T-helper 2 cell treated with Interferon-gamma antibody and Interleukin-4, amounts not matched to agents 5 μg/mL and 100 μg/mL, for 36 hours (primary cell): ENCODE measurements at regions not wholly inside any gene's neighbourhood (a gene's known extent, or its start where the extent isn't known, plus 50 kb on each side); places are given as distances from the start of the nearest gene placed in this dataset.

Experiments used
- DNase-seq: peaks from one replicate; pipeline ENCODE4 v3.0.0; 2021; ENCODE audit warnings: low spot score
- H3K27ac Mint-ChIP-seq: one replicate; pipeline ENCODE4 v1.8.0; 2021; ENCODE audit warnings: mild to moderate bottlenecking, mixed read lengths
- H3K27me3 Mint-ChIP-seq: one replicate; pipeline ENCODE4 v1.8.0; 2021; ENCODE audit warnings: low read depth, mixed read lengths
- H3K36me3 Mint-ChIP-seq: one replicate; pipeline ENCODE4 v1.8.0; 2021; ENCODE audit warnings: low read depth, mixed read lengths
- H3K4me1 Mint-ChIP-seq: one replicate; pipeline ENCODE4 v1.8.0; 2021; ENCODE audit warnings: low read depth, mixed read lengths
- H3K4me3 Mint-ChIP-seq: one replicate; pipeline ENCODE4 v1.8.0; 2022; ENCODE audit warnings: mild to moderate bottlenecking, moderate library complexity, mixed read lengths
- H3K9me3 Mint-ChIP-seq: one replicate; pipeline ENCODE4 v1.8.0; 2021; ENCODE audit warnings: mixed read lengths

DNA sequence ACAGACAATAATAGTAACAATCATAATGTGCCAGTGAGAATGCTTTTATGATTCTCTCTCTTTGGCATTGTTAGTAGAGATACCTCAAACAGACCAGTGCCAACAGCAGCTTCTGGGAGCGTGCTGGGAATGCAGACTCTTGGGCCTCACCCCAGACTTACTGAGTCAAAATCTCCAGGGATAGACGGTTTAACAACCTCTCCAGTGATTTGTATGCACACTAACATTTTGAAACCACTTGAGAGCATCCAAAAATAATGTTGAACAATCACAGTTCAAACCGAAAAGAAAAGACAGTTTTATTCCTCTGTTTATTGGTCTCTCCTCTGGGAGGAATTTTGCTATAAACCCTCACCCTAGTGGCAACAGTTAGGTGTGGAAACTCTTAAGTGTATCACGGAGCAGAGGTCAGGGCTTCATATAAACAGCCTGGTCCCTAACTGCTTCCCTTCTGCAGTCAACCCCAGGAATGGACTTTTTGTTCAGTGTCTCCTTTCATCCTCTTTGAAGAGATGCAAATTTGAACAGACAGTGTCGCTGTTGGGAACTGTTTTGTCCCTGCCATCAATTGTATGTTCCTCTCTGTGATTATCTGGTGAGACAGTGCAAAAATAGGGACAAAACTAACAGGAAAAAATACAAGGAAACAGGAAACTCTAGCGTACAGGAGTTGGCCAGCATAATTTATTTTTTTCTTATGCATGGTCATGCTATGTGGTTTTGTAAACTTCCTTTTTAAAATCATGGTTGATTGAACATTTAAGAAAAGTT, 162.4 kb upstream of the BTBD3 start:
- Mint-ChIP-seq H3K4me3 (no peak overlapping the region), H3K27me3 (no peaks in the 10 kb centered on the region), H3K36me3 (no peaks in the 10 kb centered on the region), H3K4me1 (no peaks in the 10 kb centered on the region), H3K9me3 (peaks cover 6% of the 10 kb centered on the region), H3K27ac (no peak overlapping the region)
- DNase-seq = no peak

DNA sequence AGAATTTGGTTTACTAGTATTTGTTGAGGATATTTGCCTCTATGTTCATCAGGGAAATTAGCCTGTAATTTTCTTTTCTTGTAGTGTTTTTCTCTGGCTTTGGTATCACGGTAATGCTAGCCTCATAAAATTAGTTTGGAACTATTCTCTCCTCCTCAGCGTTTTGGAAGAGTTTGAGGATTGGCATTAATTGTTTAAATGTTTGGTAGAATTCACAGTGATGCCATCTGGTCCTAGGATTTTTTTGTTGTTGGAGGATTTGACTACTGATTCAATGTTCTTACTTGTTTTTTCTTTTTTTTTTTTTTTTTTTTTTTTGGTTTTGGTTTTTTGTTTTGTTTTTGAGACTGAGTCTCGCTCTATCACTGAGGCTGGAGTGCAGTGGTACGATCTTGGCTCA, 156.2 kb upstream of the BTBD3 start:
- Mint-ChIP-seq H3K9me3 (no peaks in the 10 kb centered on the region), H3K27me3 (no peaks in the 10 kb centered on the region), H3K4me1 (no peaks in the 10 kb centered on the region), H3K27ac (no peak overlapping the region), H3K4me3 (no peak overlapping the region), H3K36me3 (no peaks in the 10 kb centered on the region)
- DNase-seq = no peak

- Mint-ChIP-seq H3K36me3 (no peaks in the 10 kb centered on the region), H3K4me3 (no peak overlapping the region), H3K27ac (no peak overlapping the region), H3K9me3 (peaks cover 8% of the 10 kb centered on the region), H3K27me3 (no peaks in the 10 kb centered on the region), H3K4me1 (no peaks in the 10 kb centered on the region)
- no peak for DNase-seq
These were observed 150.7 kb upstream of the BTBD3 start for GRCh38 chr20:11766961-11767360.

DNA sequence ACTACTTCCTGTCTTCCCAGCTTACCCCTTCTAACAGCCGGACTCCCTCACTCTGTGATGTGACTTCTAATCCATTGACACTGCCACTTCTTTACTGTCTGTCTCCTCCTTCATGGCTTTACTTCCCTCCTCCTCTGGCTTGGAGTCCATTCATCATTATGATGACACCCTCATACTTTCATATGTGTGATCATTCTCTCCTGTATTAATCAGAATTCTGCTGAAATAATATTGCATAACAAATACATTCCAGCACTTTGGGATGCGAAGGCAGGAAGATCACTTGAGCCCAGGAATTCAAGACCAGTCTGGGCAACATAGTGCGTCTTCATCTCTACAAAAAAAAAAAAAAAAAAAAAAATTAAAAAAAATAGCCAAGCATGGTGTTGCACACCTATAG, 147.9 kb upstream of the BTBD3 start:
- Mint-ChIP-seq H3K4me3 (no peak overlapping the region), H3K27ac (no peak overlapping the region), H3K36me3 (no peaks in the 10 kb centered on the region), H3K9me3 (peaks cover 16% of the 10 kb centered on the region), H3K27me3 (no peaks in the 10 kb centered on the region), H3K4me1 (no peaks in the 10 kb centered on the region)
- no peak for DNase-seq

GRCh38 chr20:11772226-11772730, 145.4 kb upstream of the BTBD3 start:
- no peak overlapping the region for H3K4me3 Mint-ChIP-seq
- H3K27ac Mint-ChIP-seq = no peak overlapping the region
- H3K27me3 Mint-ChIP-seq = no peaks in the 10 kb centered on the region
- DNase-seq = no peak
- H3K4me1 Mint-ChIP-seq = no peaks in the 10 kb centered on the region
- H3K9me3 Mint-ChIP-seq = peaks cover 16% of the 10 kb centered on the region
- H3K36me3 Mint-ChIP-seq = no peaks in the 10 kb centered on the region

GRCh38 chr20:11776687-11777086, 141.0 kb upstream of the BTBD3 start:
- H3K27ac Mint-ChIP-seq = no peak overlapping the region

DNA sequence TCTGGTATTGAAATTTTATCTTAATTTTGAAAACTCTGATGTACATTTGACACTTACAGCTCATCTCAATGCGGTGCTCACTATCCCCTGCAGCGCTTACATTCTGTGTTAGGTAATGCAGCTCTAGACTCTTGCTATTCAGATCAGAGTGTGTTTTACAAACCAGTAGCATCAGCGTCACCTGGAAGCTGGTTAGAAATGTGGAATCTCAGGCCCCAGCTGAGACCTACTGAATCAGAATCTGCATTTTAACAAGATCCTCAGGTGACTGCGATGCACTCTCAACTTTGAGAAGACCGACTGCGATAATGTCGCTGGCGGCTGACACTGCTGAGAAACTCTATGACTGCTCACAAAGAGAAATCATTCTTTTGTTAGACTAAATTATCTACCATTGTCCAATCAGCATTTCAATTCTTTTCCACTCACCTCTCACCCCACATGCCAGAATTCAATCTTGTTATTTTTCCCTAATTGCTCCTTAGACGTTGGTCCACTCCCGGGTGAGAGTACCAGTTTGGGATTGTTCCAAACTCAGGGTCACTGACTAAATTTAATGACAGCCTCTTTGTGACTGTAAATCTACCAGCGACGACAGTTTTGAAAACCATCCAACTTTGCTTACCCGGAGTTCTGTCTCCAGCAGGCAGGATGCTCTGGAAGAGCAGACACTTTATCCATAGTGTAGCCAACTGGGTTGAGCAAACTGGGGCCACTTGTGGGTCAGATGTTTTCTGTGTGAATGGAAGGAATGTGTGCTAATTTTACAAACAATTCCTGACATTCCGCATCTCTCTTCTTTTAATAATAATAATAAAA, 140.1 kb upstream of the BTBD3 start:
- no peaks in the 10 kb centered on the region for H3K36me3 Mint-ChIP-seq
- peaks cover 5% of the 10 kb centered on the region for H3K9me3 Mint-ChIP-seq
- no peak overlapping the region for H3K27ac Mint-ChIP-seq
- H3K4me1 Mint-ChIP-seq = no peaks in the 10 kb centered on the region
- no peak for DNase-seq
- H3K4me3 Mint-ChIP-seq = no peak overlapping the region
- no peaks in the 10 kb centered on the region for H3K27me3 Mint-ChIP-seq

More at GRCh38 chr20:11776687-11777086, 141.0 kb upstream of the BTBD3 start:
- no peak for DNase-seq
- no peaks in the 10 kb centered on the region for H3K4me1 Mint-ChIP-seq
- H3K36me3 Mint-ChIP-seq = no peaks in the 10 kb centered on the region
- H3K9me3 Mint-ChIP-seq = peaks cover 8% of the 10 kb centered on the region
- H3K4me3 Mint-ChIP-seq = no peak overlapping the region
- H3K27me3 Mint-ChIP-seq = no peaks in the 10 kb centered on the region

GRCh38 chr20:11778206-11778570, 139.5 kb upstream of the BTBD3 start:
- Mint-ChIP-seq H3K27ac (no peak overlapping the region), H3K36me3 (no peaks in the 10 kb centered on the region), H3K4me1 (no peaks in the 10 kb centered on the region), H3K27me3 (no peaks in the 10 kb centered on the region), H3K4me3 (no peak overlapping the region), H3K9me3 (no peaks in the 10 kb centered on the region)
- DNase-seq = no peak

DNA sequence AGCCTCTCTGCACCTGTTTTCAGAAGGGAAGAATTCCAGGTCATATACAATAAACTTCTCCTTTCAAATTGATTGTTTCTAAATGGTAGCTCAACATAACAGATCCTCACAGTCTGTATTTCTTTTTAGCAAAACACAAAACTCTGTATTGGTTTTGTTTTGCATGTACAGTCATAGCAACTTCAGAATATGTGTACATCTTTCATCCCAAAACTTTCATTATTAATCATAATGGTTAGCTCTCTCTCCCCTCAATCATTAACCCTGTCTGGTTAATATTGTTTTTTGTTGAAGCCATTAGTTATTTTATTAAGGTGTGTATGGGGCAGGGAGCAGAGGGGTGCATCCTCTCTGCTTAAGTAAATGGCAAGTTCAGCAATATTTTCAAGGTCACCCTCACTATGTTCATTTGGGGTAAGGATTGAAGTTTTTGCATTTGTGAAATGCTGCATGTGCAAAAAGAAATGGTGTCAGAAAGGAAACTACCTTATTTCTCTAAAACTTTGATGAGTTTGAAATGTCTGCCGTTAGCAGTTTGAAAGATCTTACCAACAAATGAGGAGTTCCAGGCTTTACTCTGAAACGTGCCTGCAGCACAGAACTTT, 136.8 kb upstream of the BTBD3 start:
- no peaks in the 10 kb centered on the region for H3K9me3 Mint-ChIP-seq
- no peaks in the 10 kb centered on the region for H3K27me3 Mint-ChIP-seq
- no peak overlapping the region for H3K4me3 Mint-ChIP-seq
- no peaks in the 10 kb centered on the region for H3K36me3 Mint-ChIP-seq
- DNase-seq = no peak
- no peaks in the 10 kb centered on the region for H3K4me1 Mint-ChIP-seq
- no peak overlapping the region for H3K27ac Mint-ChIP-seq

- DNase-seq = no peak
- Mint-ChIP-seq H3K36me3 (no peaks in the 10 kb centered on the region), H3K4me3 (no peak overlapping the region), H3K4me1 (no peaks in the 10 kb centered on the region), H3K9me3 (no peaks in the 10 kb centered on the region), H3K27me3 (no peaks in the 10 kb centered on the region), H3K27ac (no peak overlapping the region)
These were observed 134.4 kb upstream of the BTBD3 start for GRCh38 chr20:11783102-11783850.

DNA sequence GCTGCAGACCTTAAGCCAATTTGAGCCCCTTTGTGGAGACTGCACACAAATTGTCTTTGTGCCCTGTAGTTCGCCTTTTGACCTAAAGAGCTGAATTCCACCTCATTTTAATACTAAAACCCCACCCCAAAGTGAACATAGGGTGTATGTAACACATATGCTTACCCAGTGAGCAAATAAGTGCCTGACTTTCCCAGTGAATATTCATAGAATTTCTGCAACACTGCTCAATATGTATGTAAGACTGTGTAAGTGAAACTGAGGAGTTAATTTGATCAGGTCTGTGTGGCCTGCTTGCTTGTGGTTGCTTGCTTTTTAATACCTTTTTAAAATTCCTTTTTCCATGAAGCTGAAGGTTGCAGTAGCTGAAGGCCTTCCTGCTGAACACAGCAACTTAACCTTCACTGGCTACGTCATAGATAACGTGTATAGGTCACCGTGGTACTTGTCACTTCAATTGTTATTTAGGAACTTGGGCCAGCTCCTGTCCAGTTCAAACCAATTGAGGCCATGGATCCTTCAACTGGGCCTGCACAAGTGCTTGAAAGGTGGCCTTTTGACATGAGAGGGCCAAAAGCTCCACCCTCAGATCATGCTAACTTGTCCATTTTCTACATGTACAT, 131.7 kb upstream of the BTBD3 start:
- Mint-ChIP-seq H3K4me3 (no peak overlapping the region), H3K9me3 (no peaks in the 10 kb centered on the region), H3K4me1 (no peaks in the 10 kb centered on the region), H3K27ac (no peak overlapping the region), H3K27me3 (no peaks in the 10 kb centered on the region), H3K36me3 (no peaks in the 10 kb centered on the region)
- DNase-seq = no peak

DNA sequence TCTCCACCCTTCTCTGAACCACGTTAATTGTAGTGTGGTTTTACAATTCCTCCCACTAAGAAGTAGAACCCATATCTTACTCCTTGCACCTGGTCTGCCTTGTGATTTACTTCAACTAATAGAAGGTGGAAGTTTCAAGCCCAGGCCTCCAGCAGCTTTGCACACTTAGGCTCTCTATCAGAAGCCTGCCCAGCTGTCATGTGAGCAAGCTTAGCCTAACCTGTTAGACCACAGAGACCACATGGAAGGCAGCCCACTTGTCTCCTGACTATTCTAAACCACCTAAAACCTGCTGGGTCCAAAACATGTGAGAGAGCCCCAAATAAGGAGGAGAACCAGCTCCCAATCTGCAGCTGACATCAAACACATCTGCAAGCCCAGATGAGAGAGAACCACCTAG, 127.6 kb upstream of the BTBD3 start:
- no peaks in the 10 kb centered on the region for H3K4me1 Mint-ChIP-seq
- no peaks in the 10 kb centered on the region for H3K9me3 Mint-ChIP-seq
- no peak overlapping the region for H3K4me3 Mint-ChIP-seq
- no peak overlapping the region for H3K27ac Mint-ChIP-seq
- no peaks in the 10 kb centered on the region for H3K36me3 Mint-ChIP-seq
- H3K27me3 Mint-ChIP-seq = no peaks in the 10 kb centered on the region
- no peak for DNase-seq

- Mint-ChIP-seq H3K9me3 (no peaks in the 10 kb centered on the region), H3K4me3 (no peak overlapping the region), H3K27me3 (no peaks in the 10 kb centered on the region), H3K36me3 (no peaks in the 10 kb centered on the region), H3K4me1 (no peaks in the 10 kb centered on the region), H3K27ac (no peak overlapping the region)
- DNase-seq = no peak
These were observed 126.4 kb upstream of the BTBD3 start for GRCh38 chr20:11791316-11791715.
